Effector memory CD4-positive, alpha-beta T cell (primary cell): ENCODE measurements at regions not wholly inside any gene's neighbourhood (a gene's known extent, or its start where the extent isn't known, plus 50 kb on each side); places are given as distances from the start of the nearest gene placed in this dataset.
"Not testable (repeated sequence)": the region's sequence is repeated elsewhere in the genome, so short reads cannot be mapped to it uniquely, and the experiment has no call there.

ENCODE experiments used
- DNase-seq, 3 donors: peaks; one replicate each; pipeline ENCODE4 v3.0.0-alpha.2; 2020
- H3K27ac ChIP-seq: 2 replicates; pipeline ENCODE4 v1.7.0; 2013; ENCODE audit warnings: mild to moderate bottlenecking, low read length, moderate library complexity; ENCODE audit not compliant: insufficient read depth, poor library complexity, severe bottlenecking
- H3K27me3 ChIP-seq: replicated peaks from 2 replicates; pipeline ENCODE4 v1.7.0; 2013; ENCODE audit warnings: mild to moderate bottlenecking, low read length; ENCODE audit not compliant: insufficient read depth, control insufficient read depth, poor library complexity, severe bottlenecking
- H3K36me3 ChIP-seq: 2 replicates; pipeline ENCODE4 v1.7.0; 2013; ENCODE audit warnings: mild to moderate bottlenecking, low read length, moderate library complexity; ENCODE audit not compliant: control insufficient read depth, insufficient read depth
- H3K4me1 ChIP-seq: 2 replicates; pipeline ENCODE4 v1.7.0; 2013; ENCODE audit warnings: low read length, mild to moderate bottlenecking; ENCODE audit not compliant: control insufficient read depth, insufficient read depth, poor library complexity, severe bottlenecking
- H3K4me3 ChIP-seq: 2 replicates; pipeline ENCODE4 v1.7.0; 2013; ENCODE audit warnings: low read length, low read depth, mild to moderate bottlenecking; ENCODE audit not compliant: insufficient read depth, poor library complexity, severe bottlenecking
- H3K9me3 ChIP-seq: 2 replicates; pipeline ENCODE4 v1.7.0; 2013; ENCODE audit warnings: mild to moderate bottlenecking, low read length, moderate library complexity; ENCODE audit not compliant: control insufficient read depth

DNA sequence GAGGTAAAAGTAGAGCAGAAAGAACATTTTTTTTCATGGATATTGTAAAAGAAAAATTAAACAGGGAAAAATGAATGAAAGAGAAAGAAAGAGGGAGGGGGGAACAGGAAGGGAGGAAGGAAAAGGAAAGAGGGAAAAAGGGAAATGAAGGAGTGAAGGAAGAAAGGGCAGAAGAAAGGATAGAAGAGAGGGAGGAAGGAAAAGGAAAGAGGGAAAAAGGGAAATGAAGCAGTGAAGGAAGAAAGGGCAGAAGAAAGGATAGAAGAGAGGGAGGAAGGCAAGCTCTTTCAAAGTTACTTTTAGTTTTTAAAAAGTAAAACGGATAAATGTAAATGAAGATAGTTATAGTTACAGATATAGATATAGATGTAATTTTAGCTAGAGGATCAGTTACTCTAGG, 1676.7 kb downstream of the MRPL39 start:
- H3K4me3 ChIP-seq = no peak overlapping the region
- no peaks in the 10 kb centered on the region for H3K36me3 ChIP-seq
- no peaks in the 10 kb centered on the region for H3K4me1 ChIP-seq
- H3K9me3 ChIP-seq = no peaks in the 10 kb centered on the region
- no peak overlapping the region for H3K27ac ChIP-seq
- H3K27me3 ChIP-seq = no peaks in the 10 kb centered on the region
- no peak for DNase-seq

DNA sequence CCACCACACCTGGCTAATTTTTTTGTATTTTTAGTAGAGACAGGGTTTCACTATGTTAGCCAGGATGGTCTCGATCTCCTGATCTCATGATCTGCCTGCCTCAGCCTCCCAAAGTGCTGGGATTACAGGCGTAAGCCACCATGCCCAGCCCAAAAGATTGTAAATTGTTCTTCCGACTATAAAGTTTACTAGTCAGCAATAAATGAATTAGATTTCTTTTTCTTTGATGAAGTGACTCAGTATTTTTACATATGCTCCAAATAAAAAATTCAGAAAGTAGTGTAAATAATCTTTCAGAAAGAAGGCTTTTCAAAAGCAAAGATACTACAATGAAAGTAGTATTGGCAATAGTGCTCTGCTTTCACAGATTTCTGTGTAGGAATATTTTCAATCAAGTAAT, 1680.9 kb downstream of the MRPL39 start:
- H3K27me3 ChIP-seq, H3K36me3 ChIP-seq, H3K27ac ChIP-seq, H3K9me3 ChIP-seq, DNase-seq, H3K4me1 ChIP-seq, H3K4me3 ChIP-seq: not testable (repeated sequence)

GRCh38 chr21:23921670-23922418, 1685.4 kb downstream of the MRPL39 start:
- H3K27me3 ChIP-seq = no peaks in the 10 kb centered on the region
- no peaks in the 10 kb centered on the region for H3K36me3 ChIP-seq
- no peak for DNase-seq
- H3K9me3 ChIP-seq = no peaks in the 10 kb centered on the region
- no peak overlapping the region for H3K4me3 ChIP-seq
- no peaks in the 10 kb centered on the region for H3K4me1 ChIP-seq
- no peak overlapping the region for H3K27ac ChIP-seq

- H3K27ac ChIP-seq = no peak overlapping the region
- no peaks in the 10 kb centered on the region for H3K9me3 ChIP-seq
- no peak for DNase-seq
- H3K36me3 ChIP-seq = no peaks in the 10 kb centered on the region
- no peak overlapping the region for H3K4me3 ChIP-seq
- H3K27me3 ChIP-seq = no peaks in the 10 kb centered on the region
- no peaks in the 10 kb centered on the region for H3K4me1 ChIP-seq
Measured at GRCh38 chr21:23900727-23901126, 1706.6 kb downstream of the MRPL39 start.

DNA sequence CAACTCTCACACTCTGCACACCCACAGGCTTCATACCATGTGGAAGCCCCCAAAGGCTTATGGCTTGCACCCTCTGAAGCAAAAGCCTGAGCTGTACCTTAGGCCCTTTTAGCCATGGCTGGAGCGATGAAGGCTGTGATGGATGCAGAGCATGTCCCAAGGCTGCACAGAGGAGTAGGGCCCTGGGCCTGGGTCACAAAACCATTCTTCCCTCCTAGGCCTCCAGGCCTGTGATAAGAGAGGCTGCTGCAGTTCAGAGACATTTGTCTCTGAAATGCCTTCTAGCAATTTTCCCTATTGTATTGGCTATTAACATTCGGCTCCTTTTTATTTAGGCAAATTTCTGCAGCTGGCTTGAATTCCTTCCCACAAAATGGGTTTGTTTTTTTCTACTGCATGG, 1707.7 kb downstream of the MRPL39 start:
- no peaks in the 10 kb centered on the region for H3K27me3 ChIP-seq
- H3K4me3 ChIP-seq = no peak overlapping the region
- no peak overlapping the region for H3K27ac ChIP-seq
- no peaks in the 10 kb centered on the region for H3K9me3 ChIP-seq
- DNase-seq = no peak
- no peaks in the 10 kb centered on the region for H3K36me3 ChIP-seq
- H3K4me1 ChIP-seq = no peaks in the 10 kb centered on the region

- Histone ChIP-seq H3K4me1 (no peaks in the 10 kb centered on the region), H3K27ac (no peak overlapping the region), H3K36me3 (no peaks in the 10 kb centered on the region), H3K9me3 (no peaks in the 10 kb centered on the region), H3K27me3 (no peaks in the 10 kb centered on the region), H3K4me3 (no peak overlapping the region)
- no peak for DNase-seq
Measured at GRCh38 chr21:23890652-23891051, 1716.6 kb downstream of the MRPL39 start.

GRCh38 chr21:23887725-23888306, 1719.5 kb downstream of the MRPL39 start:
- no peaks in the 10 kb centered on the region for H3K4me1 ChIP-seq
- peak overlapping the region; percentile 18 for H3K27ac ChIP-seq
- no peaks in the 10 kb centered on the region for H3K9me3 ChIP-seq
- H3K27me3 ChIP-seq = no peaks in the 10 kb centered on the region
- peak in 2 of 3 donors; percentile 1 to 6 for DNase-seq
- no peaks in the 10 kb centered on the region for H3K36me3 ChIP-seq
- peak overlapping the region; percentile 44 for H3K4me3 ChIP-seq

GRCh38 chr21:23886828-23887724, 1720.2 kb downstream of the MRPL39 start:
- H3K4me3 ChIP-seq = peak overlapping the region; percentile 44
- no peak for DNase-seq
- peak overlapping the region; percentile 18 for H3K27ac ChIP-seq

DNA sequence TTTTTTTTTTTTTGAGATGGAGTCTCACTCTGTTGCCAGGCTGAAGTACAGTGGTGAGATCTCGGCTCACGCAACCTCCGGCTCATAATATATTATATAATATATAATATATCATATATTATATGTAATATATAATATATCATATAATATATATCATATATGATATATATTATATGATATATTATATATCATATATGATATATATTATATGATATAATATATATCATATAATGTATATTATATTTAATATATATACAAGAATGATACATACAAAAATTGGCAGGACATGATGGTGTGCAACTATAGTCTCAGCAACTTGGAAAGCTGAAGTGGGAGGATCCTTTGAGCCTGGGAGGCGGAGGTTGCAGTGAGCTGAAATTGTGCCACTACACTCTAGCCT, 1725.5 kb downstream of the MRPL39 start:
- H3K27me3 ChIP-seq = no peaks in the 10 kb centered on the region

More at GRCh38 chr21:23886828-23887724, 1720.2 kb downstream of the MRPL39 start:
- H3K4me1 ChIP-seq = no peaks in the 10 kb centered on the region
- no peaks in the 10 kb centered on the region for H3K9me3 ChIP-seq
- H3K36me3 ChIP-seq = no peaks in the 10 kb centered on the region
- no peaks in the 10 kb centered on the region for H3K27me3 ChIP-seq

More for the DNA sequence above, 1725.5 kb downstream of the MRPL39 start:
- H3K36me3 ChIP-seq = no peaks in the 10 kb centered on the region
- H3K4me3 ChIP-seq = no peak overlapping the region
- no peaks in the 10 kb centered on the region for H3K9me3 ChIP-seq
- H3K27ac ChIP-seq = no peak overlapping the region
- no peaks in the 10 kb centered on the region for H3K4me1 ChIP-seq
- DNase-seq = no peak
